ENCODE measurements at regions not wholly inside any gene's neighbourhood (a gene's known extent, or its start where the extent isn't known, plus 50 kb on each side); places are given as distances from the start of the nearest gene placed in this dataset.
"Not testable (repeated sequence)": the region's sequence is repeated elsewhere in the genome, so short reads cannot be mapped to it uniquely, and the experiment has no call there.

DNA sequence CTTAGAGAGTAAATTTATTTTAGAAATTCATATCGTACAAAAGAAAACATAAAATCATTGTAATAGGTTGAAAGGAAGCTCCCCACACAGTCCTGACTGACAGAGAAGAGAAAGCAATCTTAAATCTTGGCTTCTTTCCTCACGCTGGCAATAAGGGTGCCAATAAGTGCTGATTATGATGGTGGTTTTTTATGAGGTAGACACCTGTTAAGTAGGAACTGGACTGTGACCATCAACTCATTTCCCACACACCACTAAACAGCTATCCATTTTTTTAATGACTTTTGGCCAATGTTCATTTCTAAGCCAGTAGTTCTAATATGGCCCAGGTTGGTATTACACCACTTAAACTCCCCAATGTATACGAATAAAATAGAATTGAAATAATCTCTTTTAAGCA, 893.5 kb upstream of the NUDT12 start:
- Histone ChIP-seq H3K4me1 (no peaks in the 10 kb centered on the region), H3K9me3 (no peaks in the 10 kb centered on the region), H3K36me3 (ENCODE audit: insufficient read depth in 1 of 2, low read depth in 1 of 2) (no peaks in the 10 kb centered on the region), H3K27ac (no peak overlapping the region), H3K4me3 (no peak overlapping the region), H3K27me3 (ENCODE audit: insufficient read depth in 3 of 3, low read length in 2 of 3) (no peaks in the 10 kb centered on the region)
- WGBS, 3 donors, result 67 to 75% (median 72%) methylated on average over 3 of the region's 3 CpGs
- ATAC-seq (no peak), DNase-seq (no peak)
- intact Hi-C loops (cut with DNase I), result no loop called here
- TF ChIP-seq, protein P1, sequence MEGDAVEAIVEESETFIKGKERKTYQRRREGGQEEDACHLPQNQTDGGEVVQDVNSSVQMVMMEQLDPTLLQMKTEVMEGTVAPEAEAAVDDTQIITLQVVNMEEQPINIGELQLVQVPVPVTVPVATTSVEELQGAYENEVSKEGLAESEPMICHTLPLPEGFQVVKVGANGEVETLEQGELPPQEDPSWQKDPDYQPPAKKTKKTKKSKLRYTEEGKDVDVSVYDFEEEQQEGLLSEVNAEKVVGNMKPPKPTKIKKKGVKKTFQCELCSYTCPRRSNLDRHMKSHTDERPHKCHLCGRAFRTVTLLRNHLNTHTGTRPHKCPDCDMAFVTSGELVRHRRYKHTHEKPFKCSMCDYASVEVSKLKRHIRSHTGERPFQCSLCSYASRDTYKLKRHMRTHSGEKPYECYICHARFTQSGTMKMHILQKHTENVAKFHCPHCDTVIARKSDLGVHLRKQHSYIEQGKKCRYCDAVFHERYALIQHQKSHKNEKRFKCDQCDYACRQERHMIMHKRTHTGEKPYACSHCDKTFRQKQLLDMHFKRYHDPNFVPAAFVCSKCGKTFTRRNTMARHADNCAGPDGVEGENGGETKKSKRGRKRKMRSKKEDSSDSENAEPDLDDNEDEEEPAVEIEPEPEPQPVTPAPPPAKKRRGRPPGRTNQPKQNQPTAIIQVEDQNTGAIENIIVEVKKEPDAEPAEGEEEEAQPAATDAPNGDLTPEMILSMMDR (IDR thresholded peaks at IDR 0.05), result no peak

DNA sequence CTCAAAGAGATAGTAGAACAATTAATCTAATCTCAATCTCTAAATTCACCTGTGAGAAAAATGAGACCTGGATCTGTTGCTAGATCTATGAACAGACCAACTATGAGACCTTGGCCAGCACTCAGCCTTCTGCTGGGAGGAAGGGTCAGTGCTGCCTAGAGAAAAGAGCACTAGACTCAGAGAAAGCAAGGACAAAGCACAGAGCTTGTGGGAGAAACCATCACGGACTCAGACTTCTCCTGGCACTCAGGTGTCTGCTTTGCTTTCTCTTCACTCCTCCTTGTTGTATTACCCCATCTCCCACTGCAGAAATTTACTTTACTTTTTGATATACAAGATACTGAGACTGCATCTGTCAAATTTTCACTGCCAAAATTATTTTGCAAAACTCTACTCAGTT, 890.0 kb upstream of the NUDT12 start:
- intact Hi-C loops (cut with DNase I), result no loop called here
- WGBS, 3 donors, result 64 to 80% (median 76%) methylated on average over 1 of the region's 1 CpG

DNA sequence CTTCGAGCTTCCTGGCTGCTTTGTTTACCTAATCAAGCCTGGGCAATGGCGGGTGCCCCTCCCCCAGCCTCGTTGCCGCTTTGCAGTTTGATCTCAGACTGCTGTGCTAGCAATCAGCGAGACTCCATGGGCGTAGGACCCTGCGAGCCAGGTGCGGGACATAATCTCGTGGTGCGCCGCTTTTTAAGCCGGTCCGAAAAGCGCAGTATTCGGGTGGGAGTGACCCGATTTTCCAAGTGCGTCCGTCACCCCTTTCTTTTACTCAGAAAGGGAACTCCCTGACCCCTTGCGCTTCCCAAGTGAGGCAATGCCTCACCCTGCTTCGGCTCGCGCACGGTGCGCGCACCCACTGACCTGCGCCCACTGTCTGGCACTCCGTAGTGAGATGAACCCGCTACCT, 889.3 kb upstream of the NUDT12 start:
- H3K4me3 ChIP-seq; H3K27me3 ChIP-seq (ENCODE audit: insufficient read depth in 3 of 3, low read length in 2 of 3); DNase-seq; H3K4me1 ChIP-seq; H3K9me3 ChIP-seq; H3K36me3 ChIP-seq (ENCODE audit: insufficient read depth in 1 of 2, low read depth in 1 of 2); H3K27ac ChIP-seq; ATAC-seq; intact Hi-C loops (cut with DNase I): not testable (repeated sequence)
- 92 to 97% (median 93%) methylated on average over 26 to 28 of the region's 28 CpGs for WGBS, 3 donors

More for the DNA sequence above, 890.0 kb upstream of the NUDT12 start:
- Histone ChIP-seq H3K36me3 (ENCODE audit: insufficient read depth in 1 of 2, low read depth in 1 of 2) (no peaks in the 10 kb centered on the region), H3K27me3 (ENCODE audit: insufficient read depth in 3 of 3, low read length in 2 of 3) (no peaks in the 10 kb centered on the region), H3K4me3 (no peak overlapping the region), H3K9me3 (no peaks in the 10 kb centered on the region), H3K27ac (no peak overlapping the region), H3K4me1 (no peaks in the 10 kb centered on the region)
- TF ChIP-seq, protein P1 (IDR thresholded peaks at IDR 0.05), result no peak
- ATAC-seq (no peak), DNase-seq (no peak)

DNA sequence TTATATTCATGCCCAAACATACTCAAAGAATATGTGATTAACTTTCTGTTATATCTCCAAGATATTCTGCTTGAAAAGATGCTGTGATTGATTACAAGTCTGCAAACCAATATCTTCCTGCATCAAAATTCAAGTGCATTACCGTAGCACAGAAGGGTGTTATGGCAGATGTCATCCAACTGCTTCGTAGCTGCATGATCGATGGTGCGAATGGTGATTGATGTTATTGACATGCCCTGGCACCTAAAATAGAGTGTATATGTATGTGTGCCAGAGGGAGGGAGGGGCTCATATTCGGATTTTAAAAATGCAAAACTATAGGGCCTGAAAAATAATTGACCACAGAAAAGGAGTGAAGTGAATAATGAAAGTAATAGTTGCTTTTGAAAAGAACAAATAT, 882.1 kb upstream of the NUDT12 start:
- intact Hi-C loops (cut with DNase I), result no loop called here
- ATAC-seq (no peak), DNase-seq (no peak)
- H3K9me3 ChIP-seq, result no peaks in the 10 kb centered on the region
- no peak overlapping the region for H3K27ac ChIP-seq
- TF ChIP-seq, protein P1 (IDR thresholded peaks at IDR 0.05), result no peak
- H3K4me1 ChIP-seq, result no peaks in the 10 kb centered on the region
- no peaks in the 10 kb centered on the region for H3K27me3 ChIP-seq (ENCODE audit: insufficient read depth in 3 of 3, low read length in 2 of 3)
- H3K4me3 ChIP-seq, result no peak overlapping the region
- WGBS, 3 donors, result 83 to 86% (median 84%) methylated on average over 5 of the region's 5 CpGs
- no peaks in the 10 kb centered on the region for H3K36me3 ChIP-seq (ENCODE audit: insufficient read depth in 1 of 2, low read depth in 1 of 2)

DNA sequence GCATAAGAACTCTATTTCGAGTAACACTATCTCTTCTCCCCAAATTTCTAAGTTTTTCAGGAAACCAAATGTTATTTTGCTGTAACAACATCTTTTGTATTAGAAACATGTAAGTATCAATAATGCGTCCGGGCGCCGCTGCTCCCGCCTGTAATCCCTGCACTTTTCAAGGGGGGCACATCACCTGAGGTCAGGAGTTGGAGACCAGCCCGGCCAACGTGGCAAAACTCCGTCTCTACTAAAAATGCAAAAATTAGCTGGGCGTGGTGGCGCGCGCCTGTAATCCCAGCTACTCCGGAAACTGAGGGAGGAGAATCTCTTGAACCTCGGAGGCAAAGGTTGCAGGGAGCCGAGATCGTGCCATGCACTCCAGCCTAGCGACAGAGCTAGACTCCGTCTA, 881.1 kb upstream of the NUDT12 start:
- no peak for DNase-seq
- TF ChIP-seq, protein P1 (IDR thresholded peaks at IDR 0.05), result no peak
- Histone ChIP-seq H3K4me3 (no peak overlapping the region), H3K27ac (no peak overlapping the region), H3K36me3 (ENCODE audit: insufficient read depth in 1 of 2, low read depth in 1 of 2) (no peaks in the 10 kb centered on the region), H3K4me1 (no peaks in the 10 kb centered on the region), H3K27me3 (ENCODE audit: insufficient read depth in 3 of 3, low read length in 2 of 3) (no peaks in the 10 kb centered on the region), H3K9me3 (no peaks in the 10 kb centered on the region)
- 94 to 96% (median 95%) methylated on average over 19 of the region's 19 CpGs for WGBS, 3 donors
- no peak for ATAC-seq
- intact Hi-C loops (cut with DNase I), result no loop called here
